ENCODE measurements at regions not wholly inside any gene's neighbourhood (a gene's known extent, or its start where the extent isn't known, plus 50 kb on each side); places are given as distances from the start of the nearest gene placed in this dataset.

DNA sequence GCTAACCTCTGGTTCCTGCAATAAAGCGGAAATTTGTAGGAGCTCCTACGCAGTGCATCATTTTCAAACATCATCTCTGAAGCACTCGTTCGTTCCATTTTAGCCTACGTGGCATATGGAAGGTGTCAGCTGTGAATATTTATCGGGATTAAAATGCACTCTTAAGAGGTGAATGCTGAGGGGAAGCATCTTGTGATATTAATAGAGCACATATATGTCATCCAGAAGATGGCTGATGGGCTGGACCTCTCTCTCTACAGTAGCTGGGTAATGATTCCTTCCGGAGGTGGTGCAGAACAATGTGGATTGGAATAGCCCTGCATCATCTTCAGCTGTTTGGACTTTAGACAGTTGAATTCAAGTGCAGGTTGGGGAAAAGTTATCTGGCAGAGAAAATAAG is 478.7 kb downstream of the DMAC1 start:
- TF ChIP-seq, protein P1, sequence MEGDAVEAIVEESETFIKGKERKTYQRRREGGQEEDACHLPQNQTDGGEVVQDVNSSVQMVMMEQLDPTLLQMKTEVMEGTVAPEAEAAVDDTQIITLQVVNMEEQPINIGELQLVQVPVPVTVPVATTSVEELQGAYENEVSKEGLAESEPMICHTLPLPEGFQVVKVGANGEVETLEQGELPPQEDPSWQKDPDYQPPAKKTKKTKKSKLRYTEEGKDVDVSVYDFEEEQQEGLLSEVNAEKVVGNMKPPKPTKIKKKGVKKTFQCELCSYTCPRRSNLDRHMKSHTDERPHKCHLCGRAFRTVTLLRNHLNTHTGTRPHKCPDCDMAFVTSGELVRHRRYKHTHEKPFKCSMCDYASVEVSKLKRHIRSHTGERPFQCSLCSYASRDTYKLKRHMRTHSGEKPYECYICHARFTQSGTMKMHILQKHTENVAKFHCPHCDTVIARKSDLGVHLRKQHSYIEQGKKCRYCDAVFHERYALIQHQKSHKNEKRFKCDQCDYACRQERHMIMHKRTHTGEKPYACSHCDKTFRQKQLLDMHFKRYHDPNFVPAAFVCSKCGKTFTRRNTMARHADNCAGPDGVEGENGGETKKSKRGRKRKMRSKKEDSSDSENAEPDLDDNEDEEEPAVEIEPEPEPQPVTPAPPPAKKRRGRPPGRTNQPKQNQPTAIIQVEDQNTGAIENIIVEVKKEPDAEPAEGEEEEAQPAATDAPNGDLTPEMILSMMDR (IDR thresholded peaks at IDR 0.05; ENCODE audit: insufficient read depth, low read length, poor library complexity, severe bottlenecking) = no peak
- TF ChIP-seq EZH2phosphoT487 (conservative IDR thresholded peaks at IDR 0.05; ENCODE audit: low read length) = no peak

Data from SU-DHL-6 (cell line).